NCI-H2029 (cell line): ENCODE measurements at regions not wholly inside any gene's neighbourhood (a gene's known extent, or its start where the extent isn't known, plus 50 kb on each side); places are given as distances from the start of the nearest gene placed in this dataset.
"Not testable (repeated sequence)": the region's sequence is repeated elsewhere in the genome, so short reads cannot be mapped to it uniquely, and the experiment has no call there.

Experiments
- DNase-seq: peaks from one replicate; lab custom pipeline; 2025; lab: John Stamatoyannopoulos, UW

- DNase-seq = no peak
Observed at GRCh38 chr3:83251490-83251889, 1490.0 kb upstream of the GBE1 start.

DNA sequence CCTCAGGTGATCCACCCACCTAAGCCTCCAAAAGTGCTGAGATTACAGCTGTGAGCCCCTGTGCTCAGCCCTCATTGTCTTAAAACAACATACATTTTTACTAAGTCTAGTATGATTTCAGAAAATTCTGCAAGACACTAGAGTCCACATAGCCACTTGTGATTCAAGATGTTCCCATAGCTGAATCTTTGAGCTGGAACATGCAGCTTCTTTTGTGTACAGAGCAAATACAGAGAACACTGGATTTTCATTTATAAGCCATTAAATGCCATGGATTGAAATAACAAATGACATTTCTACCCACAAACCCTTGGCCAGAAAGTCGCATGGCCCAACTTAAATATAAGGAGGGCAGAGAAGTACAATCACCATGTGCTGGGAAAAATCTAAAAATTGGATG lies 1489.2 kb upstream of the GBE1 start:
- no peak for DNase-seq

DNA sequence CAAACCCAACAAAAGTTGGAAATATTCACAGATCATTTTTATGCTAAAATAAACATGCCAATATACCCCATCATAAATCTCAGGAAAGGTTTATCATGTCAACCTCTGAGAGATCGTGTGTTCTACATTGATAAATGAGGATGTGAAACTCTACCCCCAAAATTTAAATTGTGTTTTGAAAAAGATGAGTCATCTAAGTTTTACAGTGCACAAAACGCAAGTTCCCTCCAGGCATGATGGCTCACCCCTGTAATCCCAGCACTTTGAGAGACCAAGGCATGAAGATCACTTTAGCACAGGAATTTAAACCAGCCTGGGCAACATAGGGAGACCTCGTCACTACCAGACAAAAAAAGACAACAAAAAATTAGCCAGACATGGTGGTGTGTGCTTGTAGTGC lies 1487.0 kb upstream of the GBE1 start:
- DNase-seq = no peak

- DNase-seq = no peak
Observed at GRCh38 chr3:83235180-83235814, 1473.9 kb upstream of the GBE1 start.

DNA sequence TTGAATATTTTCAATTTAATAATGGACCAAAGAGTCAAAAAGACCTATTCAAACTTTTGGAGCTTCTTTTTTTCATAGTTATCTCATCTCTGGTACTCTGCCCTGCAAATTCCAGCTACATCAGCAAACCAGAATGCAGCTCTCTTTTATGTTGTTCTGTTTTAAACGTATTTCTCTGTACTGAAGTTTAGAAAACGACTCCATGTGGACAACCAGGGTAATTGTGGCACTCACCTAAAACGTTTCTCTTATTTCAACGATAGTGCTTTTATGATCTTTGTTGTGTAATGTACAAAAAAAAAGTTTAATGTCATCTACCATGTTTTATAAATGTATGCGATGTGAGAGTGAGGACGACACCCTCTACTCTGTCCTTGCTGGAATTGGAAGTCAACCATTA lies 1472.3 kb upstream of the GBE1 start:
- DNase-seq = no peak

DNA sequence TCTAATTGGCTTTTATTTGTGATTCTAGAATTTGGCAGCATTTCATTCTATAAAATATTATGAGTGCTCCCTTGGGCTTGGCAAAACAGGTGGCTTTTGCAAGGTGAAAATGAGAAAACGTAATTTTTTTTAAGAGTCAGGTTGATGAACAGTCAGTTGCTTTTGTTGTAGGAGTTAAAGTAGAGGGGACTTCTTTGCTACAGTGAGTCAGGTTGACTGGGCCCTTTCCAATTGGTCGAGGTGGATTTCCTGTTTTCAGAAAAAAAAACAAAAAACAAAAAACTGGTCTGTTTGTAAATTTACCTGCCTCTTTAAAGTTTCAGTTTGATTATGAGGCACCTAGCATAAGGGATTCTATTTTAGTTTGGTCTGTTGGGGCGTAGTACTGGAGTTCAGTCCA lies 1469.4 kb upstream of the GBE1 start:
- DNase-seq = no peak

DNA sequence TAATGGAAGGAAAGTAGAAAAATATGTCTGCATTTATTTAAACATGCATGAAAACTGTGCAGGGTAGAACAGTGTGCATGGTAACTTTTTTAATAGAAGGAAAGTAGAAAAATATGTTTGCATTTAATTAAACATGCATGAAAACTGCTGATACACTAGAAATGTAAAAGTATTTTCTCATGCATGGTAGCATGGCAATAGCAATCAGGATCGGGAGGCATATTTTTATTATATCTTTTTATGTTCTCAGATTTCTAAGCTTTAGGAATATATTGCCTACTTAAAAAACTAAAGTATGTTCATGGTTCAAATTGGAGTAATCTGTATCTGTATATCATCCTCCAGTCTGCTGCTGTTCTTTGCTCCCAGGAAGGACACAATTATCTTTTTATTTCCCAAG lies 1468.9 kb upstream of the GBE1 start:
- no peak for DNase-seq

DNA sequence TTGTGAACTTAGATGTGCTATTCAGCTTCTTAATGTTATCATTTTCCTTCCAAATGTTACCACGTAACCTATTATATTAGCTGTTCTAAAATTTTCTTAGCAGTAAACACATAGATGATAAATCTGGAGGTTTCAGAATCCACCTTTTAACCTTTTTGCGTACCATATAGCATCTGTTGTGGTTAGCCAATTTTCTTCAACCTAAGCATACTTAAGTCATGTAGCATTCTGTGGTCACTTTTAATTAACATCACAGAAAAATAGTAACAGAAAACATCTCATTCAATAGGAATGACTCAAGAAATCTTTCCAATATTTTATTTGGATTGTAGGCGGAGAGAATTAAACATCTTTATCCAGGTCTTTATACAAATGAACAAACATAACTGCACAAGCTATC lies 1465.3 kb upstream of the GBE1 start:
- DNase-seq = no peak

DNA sequence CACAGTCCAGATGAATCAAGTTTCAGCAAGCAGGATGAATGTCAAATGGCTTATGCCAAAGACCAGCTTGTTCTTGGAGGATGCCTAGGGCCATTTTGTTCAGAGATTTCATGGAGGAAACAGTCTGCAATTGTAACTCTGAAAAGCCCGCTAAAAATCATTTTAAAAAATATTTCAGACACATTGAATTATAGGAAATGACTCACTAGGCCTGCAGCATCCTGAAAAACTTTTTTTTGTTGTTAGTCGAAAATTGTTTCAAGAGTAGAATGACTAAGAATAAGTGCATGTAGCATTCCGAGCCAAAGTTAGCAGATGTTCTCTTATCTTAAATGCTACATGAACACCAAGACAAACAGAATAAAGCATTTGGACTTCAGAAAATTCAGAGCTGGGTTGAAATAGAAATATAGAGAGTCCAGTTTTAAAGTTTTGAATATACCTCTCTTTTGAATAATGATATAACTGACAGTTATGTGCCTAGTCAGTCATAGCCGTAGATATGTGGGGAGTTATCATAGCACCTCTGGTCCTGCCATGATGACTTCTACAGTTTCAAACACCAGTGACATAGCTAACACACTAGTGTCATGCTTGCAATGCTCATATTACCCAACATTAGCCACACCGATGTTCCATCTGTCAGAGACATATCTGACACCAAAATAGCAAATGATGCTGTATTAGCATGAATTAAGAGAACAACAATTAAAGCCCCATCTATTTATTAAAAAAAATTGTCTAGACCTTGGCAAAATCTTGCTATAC lies 1462.8 kb upstream of the GBE1 start:
- DNase-seq = no peak

GRCh38 chr3:83218383-83219200 lies 1457.1 kb upstream of the GBE1 start:
- no peak for DNase-seq

GRCh38 chr3:83217595-83218118 lies 1456.2 kb upstream of the GBE1 start:
- not testable (repeated sequence) for DNase-seq

DNA sequence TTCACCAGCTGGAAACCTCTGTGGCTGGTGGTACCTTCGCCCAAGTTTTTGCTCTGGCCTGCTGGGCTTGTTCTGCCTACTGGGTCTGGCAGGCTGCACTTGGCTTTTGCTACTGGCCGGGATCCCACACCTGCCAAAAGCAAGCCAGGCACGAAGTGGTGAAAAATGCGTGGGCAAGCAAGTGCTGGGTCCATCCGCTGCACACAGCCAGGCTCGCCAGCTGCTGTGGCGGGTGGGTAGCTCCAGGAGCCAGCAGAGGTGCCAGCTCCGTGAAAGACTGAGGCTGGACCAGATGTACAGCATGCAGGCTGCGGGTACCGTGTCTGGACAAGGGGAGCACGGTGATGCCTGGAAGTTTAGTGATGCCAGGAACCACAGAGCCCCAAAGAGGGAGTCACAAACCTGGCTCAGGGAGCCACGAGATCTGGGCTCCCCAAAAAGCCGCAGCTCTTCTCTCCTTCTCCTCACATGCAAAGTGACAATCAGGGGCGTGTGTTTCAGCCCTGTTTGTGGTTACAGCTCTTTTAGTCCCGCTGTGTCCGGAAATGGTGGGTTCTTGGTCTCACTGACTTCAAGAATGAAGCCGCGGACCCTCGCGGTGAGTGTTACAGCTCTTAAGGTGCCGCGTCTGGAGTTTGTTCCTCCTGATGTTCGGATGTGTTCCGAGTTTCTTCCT lies 1455.6 kb upstream of the GBE1 start:
- no peak for DNase-seq

GRCh38 chr3:83195243-83195642 lies 1433.8 kb upstream of the GBE1 start:
- DNase-seq = no peak

DNA sequence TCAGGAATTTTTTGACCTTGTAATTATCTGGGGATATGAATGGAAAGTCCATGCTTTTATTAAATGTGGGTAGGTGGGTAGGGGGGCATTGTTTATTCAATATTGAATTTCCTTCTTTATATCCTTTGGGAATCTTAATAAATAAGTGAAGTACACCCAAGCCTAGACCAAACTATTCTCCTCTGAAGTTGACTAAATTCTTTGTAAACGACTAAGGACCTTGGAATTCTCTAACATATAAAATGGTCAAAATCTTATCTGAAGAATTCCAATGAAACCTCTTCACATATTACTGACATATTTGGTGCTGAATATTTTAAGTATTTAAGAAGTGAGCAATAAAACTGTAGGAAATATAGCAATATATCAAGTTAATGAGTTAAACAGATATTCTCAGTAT lies 1432.1 kb upstream of the GBE1 start:
- DNase-seq = no peak

GRCh38 chr3:83189634-83190033 lies 1428.2 kb upstream of the GBE1 start:
- DNase-seq = no peak

DNA sequence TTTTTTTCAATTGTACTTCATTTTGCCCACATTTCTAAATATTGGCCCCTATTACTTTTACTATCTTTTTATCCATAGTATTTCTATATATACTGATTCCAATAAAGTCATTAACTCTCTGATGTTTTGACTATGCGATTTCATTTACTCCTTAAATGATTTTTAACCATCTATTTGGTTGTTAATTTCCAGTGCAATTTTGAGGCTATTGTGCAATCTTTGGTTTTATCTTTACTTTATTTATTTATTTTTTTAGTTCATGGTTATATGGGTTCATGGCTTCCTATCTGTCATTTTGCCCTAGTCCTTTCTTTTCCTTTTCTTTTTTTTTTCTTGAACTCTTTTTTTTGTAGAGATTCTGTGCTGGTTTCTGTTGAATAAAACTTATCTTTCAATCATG lies 1408.0 kb upstream of the GBE1 start:
- no peak for DNase-seq

GRCh38 chr3:83150896-83151295 lies 1389.5 kb upstream of the GBE1 start:
- no peak for DNase-seq

- DNase-seq = no peak
Observed at GRCh38 chr3:83140983-83141382, 1379.5 kb upstream of the GBE1 start.

GRCh38 chr3:83131236-83131635 lies 1369.8 kb upstream of the GBE1 start:
- DNase-seq = no peak

DNA sequence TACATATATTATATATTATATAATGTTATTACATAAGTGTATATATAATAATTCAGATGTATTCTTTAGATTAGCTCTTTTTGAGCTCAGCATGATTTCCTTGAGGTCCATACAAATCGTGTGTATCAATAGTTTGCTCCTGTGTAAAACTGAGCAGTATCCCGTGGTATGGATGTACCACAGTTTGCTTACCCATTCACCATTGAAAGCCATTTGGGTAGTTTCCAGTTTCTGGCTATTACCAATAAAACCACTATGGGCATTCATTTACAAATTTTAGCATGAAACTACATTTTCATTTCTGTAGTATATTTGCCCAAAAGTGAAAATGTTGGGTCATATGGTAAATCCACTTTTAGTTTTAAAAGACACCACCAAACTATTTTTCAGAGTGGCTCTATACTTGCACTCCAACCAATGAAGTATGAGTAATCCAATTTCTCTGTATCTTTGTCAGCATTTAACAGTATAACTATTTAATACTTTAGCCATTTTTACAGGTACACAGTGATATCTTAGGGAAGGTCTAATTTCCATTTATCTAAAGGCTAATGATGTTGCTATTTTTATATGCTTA lies 1361.4 kb upstream of the GBE1 start:
- no peak for DNase-seq

DNA sequence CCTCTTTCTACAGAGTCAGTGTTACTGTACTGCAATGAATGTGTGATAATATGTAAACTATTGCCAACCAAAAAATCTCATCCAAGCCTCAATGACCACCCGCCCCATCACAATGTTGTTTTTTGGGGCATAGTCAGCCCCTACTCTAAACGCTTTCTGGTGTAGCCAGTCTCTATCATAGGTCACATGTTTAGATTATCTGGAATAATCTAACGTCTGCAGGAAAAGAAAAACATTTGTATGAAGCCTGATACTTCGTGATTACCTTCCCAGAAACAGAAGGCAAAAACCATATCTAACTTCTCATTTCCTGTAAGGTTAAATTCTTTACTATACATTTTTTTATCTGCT lies 1331.8 kb upstream of the GBE1 start:
- DNase-seq = no peak
